GM21515 (cell line): ENCODE measurements at regions not wholly inside any gene's neighbourhood (a gene's known extent, or its start where the extent isn't known, plus 50 kb on each side); places are given as distances from the start of the nearest gene placed in this dataset.

ENCODE experiments used
- ATAC-seq: cut with Tn5 transposase; IDR thresholded peaks from one replicate; pipeline ENCODE4 v1.9.1; 2021; ENCODE audit not compliant: unreplicated experiment

DNA sequence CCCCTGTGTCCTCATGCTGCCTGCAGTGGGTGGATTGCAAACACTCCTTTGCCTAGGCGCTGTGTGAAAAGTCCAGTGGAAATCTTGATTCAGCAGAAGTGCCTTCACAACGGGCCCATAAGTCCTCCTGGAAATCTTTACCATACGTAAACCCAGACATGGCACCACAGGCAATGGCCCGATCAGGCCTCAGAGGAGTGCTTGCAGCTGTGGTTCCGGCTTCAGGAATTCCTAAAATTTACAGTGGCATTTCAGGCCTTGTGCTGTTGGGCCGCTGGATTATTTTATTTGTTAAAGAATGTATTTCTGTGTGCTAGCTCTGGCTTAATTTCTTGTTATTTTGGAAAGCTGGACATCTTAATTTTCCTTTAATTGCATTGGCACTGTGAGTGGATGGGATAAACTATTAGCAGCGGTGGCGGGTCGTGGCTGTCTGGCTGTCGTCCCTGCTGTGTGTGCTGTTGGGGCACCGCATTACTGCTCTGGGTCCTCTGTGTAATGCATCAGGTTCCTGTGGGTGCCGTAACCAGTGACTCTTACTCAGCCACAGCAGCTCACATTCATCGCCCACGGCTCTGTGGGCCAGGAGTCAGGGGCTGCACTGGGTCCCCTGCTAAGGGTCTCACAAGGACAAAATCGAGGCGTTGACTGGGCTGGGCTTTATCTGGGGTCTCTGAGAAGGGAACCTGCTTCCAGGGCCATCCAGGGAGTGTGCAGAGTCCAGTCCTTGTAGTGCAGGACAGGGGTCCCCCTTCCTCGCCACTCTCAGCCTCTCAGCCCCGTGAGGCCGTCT lies 73.1 kb downstream of the RTP5 start:
- no peak for ATAC-seq

DNA sequence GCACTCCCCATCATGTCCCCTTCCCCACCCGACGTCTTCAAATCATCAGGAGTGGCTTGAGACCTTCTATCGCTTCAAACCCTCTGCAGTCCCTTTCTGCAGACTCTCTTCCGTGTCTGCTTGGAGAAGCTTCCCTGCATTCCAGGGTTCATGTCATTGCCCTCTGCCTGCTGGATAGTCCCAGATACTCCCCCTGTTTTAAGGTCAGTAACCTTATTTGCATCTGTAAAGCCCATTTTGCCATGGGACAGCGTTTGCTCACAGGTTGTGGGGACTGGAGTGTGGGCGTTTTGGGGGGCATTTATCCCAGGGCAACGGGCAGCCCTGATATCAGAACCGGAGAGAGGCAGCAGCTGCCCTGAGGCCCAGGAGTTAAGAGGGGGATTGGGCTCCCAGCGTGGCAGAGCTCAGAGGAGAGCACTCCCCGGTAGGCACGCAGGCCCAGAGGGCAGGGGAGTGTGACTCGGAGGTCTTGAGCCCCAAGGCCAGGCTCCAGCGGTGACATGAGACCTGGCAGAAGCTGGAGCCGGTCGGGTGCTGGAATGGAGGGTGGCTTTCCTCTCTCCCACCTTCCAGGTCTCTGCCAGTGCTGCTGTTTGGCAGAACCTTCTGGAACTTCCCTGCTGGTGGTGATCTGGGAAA lies 73.8 kb downstream of the RTP5 start:
- no peak for ATAC-seq

DNA sequence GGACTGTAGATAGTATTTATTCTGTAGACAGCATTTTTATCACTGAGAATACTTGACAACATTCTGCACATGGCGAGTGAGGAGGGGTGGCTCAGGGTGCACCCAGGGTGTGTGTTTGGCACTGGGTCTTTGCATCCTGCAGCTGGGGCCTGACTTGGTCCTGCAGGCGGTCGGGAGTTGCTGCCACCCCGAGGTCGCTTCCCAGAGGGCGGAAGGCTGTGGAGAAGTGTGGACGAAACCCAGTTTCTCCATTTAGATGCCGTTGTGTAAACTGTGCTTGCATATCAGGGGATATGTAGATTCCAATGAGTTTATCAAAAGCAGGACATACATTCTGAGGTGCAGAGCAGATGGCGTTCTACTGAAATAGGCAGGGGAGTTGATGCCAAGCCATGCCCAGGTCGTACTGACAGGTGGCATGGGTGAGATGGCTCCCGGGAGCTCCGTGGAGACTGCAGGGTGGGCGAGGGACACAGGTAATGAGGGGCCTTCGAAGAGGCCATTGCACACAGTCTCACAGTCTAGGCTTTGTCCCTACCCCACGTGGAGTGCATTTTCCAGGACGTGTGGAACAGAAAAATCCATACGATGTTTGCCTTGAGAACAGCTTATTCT lies 74.5 kb downstream of the RTP5 start:
- no peak for ATAC-seq

- ATAC-seq, result no peak
Observed at GRCh38 chr2:241944821-241945220, 75.3 kb downstream of the RTP5 start.

DNA sequence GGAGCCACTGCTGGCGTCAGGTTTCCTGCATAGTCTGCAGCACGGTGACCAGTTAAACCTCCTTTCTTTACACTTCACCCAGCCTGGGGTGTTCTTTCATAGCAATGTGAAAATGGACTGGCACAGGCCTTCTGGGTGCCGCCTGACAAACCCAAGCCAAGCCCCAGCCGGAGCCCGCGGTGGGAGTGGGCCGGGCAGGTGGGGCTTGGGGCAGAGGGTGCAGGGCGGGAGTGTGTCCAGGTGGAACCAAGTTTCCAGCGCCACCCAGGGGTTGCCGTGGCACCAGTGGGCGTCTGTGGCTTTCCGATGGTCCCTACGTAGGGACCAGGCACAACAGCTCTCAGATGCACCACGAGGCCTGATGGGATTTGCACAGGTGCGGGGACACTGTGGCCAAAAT lies 75.8 kb downstream of the RTP5 start:
- no peak for ATAC-seq

DNA sequence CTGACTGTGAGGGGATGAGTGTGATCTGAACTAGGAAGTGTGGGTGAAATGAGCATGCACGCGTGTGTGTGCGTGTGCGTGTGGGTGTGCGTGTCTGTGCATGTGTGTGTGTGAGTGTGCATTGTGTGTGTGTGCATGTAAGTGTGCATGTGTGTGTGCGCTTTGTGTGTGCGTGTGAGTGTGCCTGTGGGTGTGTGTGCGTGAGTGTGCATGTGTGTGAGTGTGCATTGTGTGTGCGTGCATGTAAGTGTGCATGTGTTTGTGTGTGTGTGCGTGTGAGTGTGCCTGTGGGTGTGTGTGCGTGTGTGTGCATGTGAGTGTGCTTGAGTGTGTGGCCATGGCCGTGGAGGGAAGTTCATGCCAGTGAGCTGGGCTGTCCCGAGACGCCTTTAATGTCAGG lies 76.3 kb downstream of the RTP5 start:
- ATAC-seq, result no peak

- ATAC-seq, result no peak
Observed at GRCh38 chr2:241946306-241947003, 76.9 kb downstream of the RTP5 start.

- no peak for ATAC-seq
Observed at GRCh38 chr2:241947004-241947350, 77.4 kb downstream of the RTP5 start.

DNA sequence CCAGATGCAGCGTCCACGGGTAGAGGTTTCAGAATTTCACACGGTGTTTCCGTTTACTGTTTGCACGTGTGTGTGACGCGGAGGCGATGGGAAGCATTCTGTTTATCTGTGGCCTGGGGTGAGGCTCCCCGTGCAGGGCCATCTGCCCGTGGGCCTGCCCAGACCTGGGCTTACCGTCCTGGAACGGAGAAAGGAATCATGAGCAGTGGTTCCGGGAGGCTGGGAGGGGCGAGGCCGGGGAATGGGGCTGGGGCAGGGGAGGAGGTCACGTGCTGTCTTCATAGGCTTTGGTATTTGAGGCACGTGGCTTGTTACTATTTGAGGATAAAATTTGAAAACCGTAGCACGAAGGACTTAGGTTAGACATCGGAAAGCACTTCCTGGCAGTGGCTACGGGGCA lies 77.9 kb downstream of the RTP5 start:
- no peak for ATAC-seq

DNA sequence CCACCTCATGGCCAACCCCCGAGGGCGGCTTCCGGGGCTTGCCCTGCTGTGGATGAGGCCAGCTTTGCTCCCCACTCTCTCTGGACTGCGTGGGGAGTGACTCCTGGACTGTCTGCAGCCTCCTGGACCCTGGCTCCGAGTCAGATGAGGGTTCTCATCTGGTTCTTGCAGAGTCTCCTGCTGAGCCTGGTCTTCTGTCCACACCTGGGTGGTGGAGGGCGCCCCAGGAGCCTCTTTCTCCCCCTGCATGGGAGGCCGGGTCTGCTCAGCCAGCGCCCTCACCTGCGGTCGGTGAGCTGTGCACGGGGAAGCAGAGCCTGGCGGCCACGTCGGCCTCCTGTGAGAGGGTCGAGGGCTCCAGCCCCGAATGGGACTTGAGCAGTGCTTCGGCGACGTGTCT lies 78.3 kb downstream of the RTP5 start:
- no peak for ATAC-seq

GRCh38 chr2:241948299-241948897 lies 78.9 kb downstream of the RTP5 start:
- no peak for ATAC-seq

GRCh38 chr2:241948901-241949735 lies 79.6 kb downstream of the RTP5 start:
- no peak for ATAC-seq

DNA sequence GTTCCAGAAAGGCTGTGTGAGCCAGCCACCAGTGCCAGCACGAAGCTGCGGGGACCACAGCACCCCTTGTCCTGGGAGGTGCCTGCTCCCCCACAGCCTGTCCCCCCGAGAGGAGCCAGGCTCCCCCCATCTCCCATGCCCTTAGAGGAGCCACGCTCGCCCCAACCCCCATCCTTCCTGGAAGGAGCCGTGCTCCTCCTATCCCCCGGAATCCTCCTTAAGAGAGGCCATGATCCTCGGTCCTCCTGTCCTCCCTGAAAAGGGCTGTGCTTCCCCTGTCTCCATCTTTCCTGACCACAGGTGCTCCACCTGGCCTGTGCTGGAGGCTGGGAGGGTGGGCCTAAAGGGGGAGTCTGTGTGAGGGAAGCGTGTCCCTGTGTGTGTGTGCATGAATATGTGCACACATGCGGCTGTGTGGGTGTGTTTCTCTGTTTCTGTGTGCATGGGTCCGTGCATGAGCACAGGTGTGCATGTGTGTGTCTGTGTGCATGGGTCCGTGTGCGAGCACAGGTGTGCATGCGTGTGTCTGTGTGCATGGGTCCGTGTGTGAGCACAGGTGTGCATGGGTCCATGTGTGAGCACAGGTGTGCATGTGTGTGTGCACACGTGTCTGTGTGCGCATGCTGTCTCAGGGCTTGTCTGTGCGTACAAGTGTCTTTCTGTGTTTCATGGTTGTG lies 80.3 kb downstream of the RTP5 start:
- ATAC-seq, result no peak

GRCh38 chr2:241950413-241951315 lies 81.1 kb downstream of the RTP5 start:
- ATAC-seq, result no peak

- no peak for ATAC-seq
Observed at GRCh38 chr2:241951316-241951700, 81.8 kb downstream of the RTP5 start.

DNA sequence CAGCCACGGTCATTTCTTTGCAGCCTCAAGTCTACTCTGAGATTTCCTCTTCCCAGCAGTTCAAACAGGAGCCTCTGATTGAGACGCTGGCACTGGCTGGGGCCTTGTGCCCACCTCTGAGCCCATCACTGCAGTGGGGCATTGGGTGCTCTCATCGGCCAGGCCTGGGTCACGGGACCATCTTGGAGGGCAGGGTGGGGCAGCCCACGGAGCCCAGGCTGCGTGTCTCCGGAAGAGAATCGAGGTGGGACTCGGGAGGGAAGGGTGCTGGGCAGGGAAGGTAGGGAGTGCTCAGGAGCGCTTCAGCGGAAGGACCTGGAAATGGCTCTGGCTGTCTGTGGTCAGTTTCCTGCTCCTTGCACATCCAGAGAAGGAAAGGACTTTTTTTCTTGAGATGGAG lies 82.4 kb downstream of the RTP5 start:
- ATAC-seq, result no peak

DNA sequence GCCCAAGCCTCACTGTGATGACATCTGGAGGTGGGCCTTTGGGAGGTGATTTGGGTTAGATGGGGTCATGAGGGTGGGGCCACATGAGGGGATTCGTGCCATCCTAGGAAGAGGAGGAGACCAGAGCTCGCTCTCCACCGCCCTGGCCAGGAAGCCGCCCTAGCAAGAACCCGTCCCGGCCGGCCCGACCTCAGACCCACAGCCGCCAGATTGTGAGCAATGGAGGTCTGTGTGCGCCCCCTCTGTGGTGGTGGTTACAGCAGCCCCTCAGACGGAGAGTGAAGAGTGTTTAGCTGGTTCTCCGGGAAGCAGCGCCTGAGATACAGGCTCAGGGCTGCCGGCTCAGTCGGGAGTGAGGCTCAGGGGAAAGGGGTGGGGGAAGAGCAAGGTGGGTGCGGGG lies 83.3 kb downstream of the RTP5 start:
- no peak for ATAC-seq

DNA sequence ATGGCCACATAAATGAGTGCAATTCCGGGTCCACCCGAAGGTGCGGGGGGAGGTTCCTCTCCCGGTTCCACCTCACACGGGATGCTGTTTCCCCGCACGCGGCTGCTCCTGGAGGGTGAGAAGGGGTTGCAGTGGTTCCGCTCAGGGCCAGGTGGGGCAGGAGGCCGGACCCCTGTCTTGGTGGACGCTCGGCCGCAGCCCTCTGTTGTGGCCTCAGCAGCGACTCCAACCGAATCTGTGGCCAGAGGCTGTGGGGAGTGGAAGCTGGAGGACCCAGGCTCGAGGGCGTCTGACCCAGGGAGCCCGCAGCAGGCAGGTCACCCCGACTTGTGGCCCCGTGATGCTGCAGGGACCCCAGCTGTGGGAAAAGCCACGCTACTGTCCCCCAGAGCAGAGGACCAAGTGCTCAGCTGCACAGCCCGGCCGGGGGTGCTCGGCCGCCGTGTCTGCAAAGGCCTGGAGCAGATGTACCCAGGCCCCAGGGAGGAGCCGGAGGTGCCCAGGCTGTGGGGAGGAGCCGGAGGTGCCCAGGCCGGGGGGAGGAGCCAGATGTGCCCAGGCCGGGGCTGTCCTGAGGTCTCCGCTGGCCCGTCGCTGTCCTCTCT lies 83.9 kb downstream of the RTP5 start:
- ATAC-seq, result no peak
